K562 (cell line): ENCODE measurements at regions not wholly inside any gene's neighbourhood (a gene's known extent, or its start where the extent isn't known, plus 50 kb on each side); places are given as distances from the start of the nearest gene placed in this dataset.
A peak's percentile ranks its signal among the peaks of the same experiment; 100 is the strongest.

ENCODE experiments used
- ATAC-seq: fragments of 200-7000 bp; cut with Tn5 transposase; 3 replicates; pipeline ENCODE4 v1.9.1; 2020; ENCODE audit warnings: moderate library complexity
- BruUV-seq: library from RNA; stranded (reverse); fragments of 400-500 nt; replicated peaks from 2 replicates; lab custom pipeline; 2021; lab: Mats Ljungman, UMichigan
- CTCF ChIA-PET: fragments of 300-600 bp; formaldehyde crosslinking; extraction: SDS; loops from one replicate; lab custom pipeline; 2021; ENCODE audit warnings: low intra/inter-chr PET ratio; lab: Yijun Ruan, JAX
- POLR2A ChIA-PET: fragments of 300-600, 350-650 bp; sonication (Branson Sonifier 250); formaldehyde crosslinking; extraction: SDS; loops from one replicate; lab custom pipeline; 2021; ENCODE audit warnings: antibody characterized with exemption, inconsistent platforms; lab: Yijun Ruan, JAX
- DNase-seq, 4 experiments: peaks; one replicate each; pipeline versions ENCODE4 v3.0.0 to v3.0.0-alpha.2; 2011 to 2018; ENCODE audit warnings: low spot score in 3 of 4, mixed read lengths in 3 of 4; ENCODE audit errors: extremely low read depth in 1 of 4
- FAIRE-seq: peaks from 2 replicates; lab custom pipeline; 2011; peaks lifted over from hg19 to GRCh38; lab: Jason Lieb, UNC
- H2AFZ ChIP-seq: 2 replicates; pipeline ENCODE4 v1.6.0; 2011; ENCODE audit warnings: low read depth, low read length, control low read depth, inconsistent platforms
- H3K27ac ChIP-seq: fragments of 200-600 bp; 3 replicates; pipeline ENCODE4 v1.8.0; 2011; ENCODE audit warnings: low read depth, mild to moderate bottlenecking, control low read depth, inconsistent platforms, low read length, moderate library complexity, mixed read lengths; ENCODE audit errors: extremely low read depth
- H3K27me3 ChIP-seq, 2 experiments: fragments of 300-600 bp in 1 of 2; 2 replicates in 1 of 2; 3 replicates in 1 of 2; pipeline versions ENCODE4 v1.6.0 to v1.8.0; 2011; ENCODE audit warnings: inconsistent platforms in 2 of 2, low read length in 2 of 2, mild to moderate bottlenecking in 1 of 2, mixed read lengths in 1 of 2, moderate library complexity in 1 of 2; ENCODE audit not compliant: control insufficient read depth in 2 of 2, insufficient read depth in 2 of 2
- H3K36me3 ChIP-seq: fragments of 300-600 bp; 3 replicates; pipeline ENCODE4 v1.8.0; 2011; ENCODE audit warnings: mild to moderate bottlenecking, low read length, inconsistent platforms; ENCODE audit not compliant: control insufficient read depth, insufficient read depth
- H3K4me1 ChIP-seq, 2 experiments: fragments of 200-600 bp in 1 of 2; replicated peaks in 1 of 2; 2 replicates in 1 of 2; 3 replicates in 1 of 2; pipeline versions ENCODE4 v1.5.1 to v1.8.0; 2011; ENCODE audit warnings: inconsistent platforms in 2 of 2, low read length in 2 of 2, mild to moderate bottlenecking in 1 of 2, mixed read lengths in 1 of 2, moderate library complexity in 1 of 2; ENCODE audit not compliant: control insufficient read depth in 2 of 2, insufficient read depth in 2 of 2
- H3K4me2 ChIP-seq: 2 replicates; pipeline ENCODE4 v1.6.1; 2011; ENCODE audit warnings: low read length, control low read depth, inconsistent platforms, mixed read lengths; ENCODE audit not compliant: insufficient read depth
- H3K4me3 ChIP-seq: fragments of 200-600 bp; sonication (generic), shearing (Covaris generic); 2 replicates; pipeline ENCODE4 v1.5.1; 2016; ENCODE audit warnings: control low read depth, inconsistent platforms
- H3K79me2 ChIP-seq: fragments of 200-600 bp; 3 replicates; pipeline ENCODE4 v1.8.0; 2011; ENCODE audit warnings: low read length, inconsistent platforms; ENCODE audit not compliant: control insufficient read depth, insufficient read depth
- H3K9ac ChIP-seq, 2 experiments: 2 replicates each; pipeline versions ENCODE4 v1.6.0 to v1.6.1; 2011; ENCODE audit warnings: low read depth in 2 of 2, low read length in 2 of 2, control low read depth in 1 of 2, inconsistent platforms in 1 of 2, mild to moderate bottlenecking in 1 of 2, mixed read lengths in 1 of 2; ENCODE audit not compliant: insufficient read depth in 1 of 2
- H3K9me1 ChIP-seq: one replicate; pipeline ENCODE4 v1.6.0; 2011; ENCODE audit warnings: inconsistent platforms, mild to moderate bottlenecking, low read length, moderate library complexity; ENCODE audit not compliant: control insufficient read depth, insufficient read depth
- H3K9me3 ChIP-seq: replicated peaks from 2 replicates; pipeline ENCODE4 v1.5.1; 2011; ENCODE audit warnings: low read depth, low read length, inconsistent platforms; ENCODE audit not compliant: control insufficient read depth, insufficient read depth
- H4K20me1 ChIP-seq: replicated peaks from 2 replicates; pipeline ENCODE4 v1.6.1; 2011; ENCODE audit warnings: low read length, inconsistent platforms, mixed read lengths; ENCODE audit not compliant: control insufficient read depth, insufficient read depth
- AFF1 ChIP-seq, 2 experiments: fragments of 450-650 bp; IDR thresholded peaks; 2 replicates each; pipeline ENCODE4 v1.6.1; 2018; ENCODE audit warnings: mild to moderate bottlenecking in 2 of 2, low read depth in 1 of 2; ENCODE audit not compliant: partially characterized antibody in 2 of 2
- ATF7 ChIP-seq: fragments of 450-650 bp; IDR thresholded peaks from 2 replicates; pipeline ENCODE4 v1.7.1; 2014; ENCODE audit warnings: mild to moderate bottlenecking, moderate library complexity
- BCLAF1 ChIP-seq, 2 experiments: fragments of 450-650 bp in 1 of 2; IDR thresholded peaks; 2 replicates each; pipeline ENCODE4 v1.6.1; 2011 to 2017; ENCODE audit warnings: low read depth in 2 of 2, antibody characterized with exemption in 1 of 2, borderline replicate concordance in 1 of 2, low read length in 1 of 2, mild to moderate bottlenecking in 1 of 2, mixed read lengths in 1 of 2; ENCODE audit not compliant: control insufficient read depth in 1 of 2
- CBFA2T3 ChIP-seq: fragments of 450-650 bp; IDR thresholded peaks from 2 replicates; pipeline ENCODE4 v1.6.1; 2017
- CCNT2 ChIP-seq: IDR thresholded peaks from 2 replicates; pipeline ENCODE4 v1.6.1; 2011; ENCODE audit warnings: borderline replicate concordance, low read depth, mild to moderate bottlenecking, moderate library complexity, mixed read lengths, low read length; ENCODE audit not compliant: insufficient read length; ENCODE audit errors: extremely low read depth
- NR0B1 ChIP-seq: fragments of 450-650 bp; IDR thresholded peaks from one replicate; pipeline ENCODE4 v1.6.1; 2018; ENCODE audit warnings: mild to moderate bottlenecking, moderate library complexity; ENCODE audit not compliant: partially characterized antibody
- SMARCE1 ChIP-seq: fragments of 450-650 bp; IDR thresholded peaks from 2 replicates; pipeline ENCODE4 v1.7.1; 2016; ENCODE audit warnings: mild to moderate bottlenecking
- ZBTB11 ChIP-seq, 3 experiments: fragments of 200-800 bp in 1 of 3; fragments of 250-450 bp in 1 of 3; fragments of 450-650 bp in 1 of 3; sonication (Bioruptor Pico) in 1 of 3; sonication (Bioruptor generic) in 1 of 3; formaldehyde crosslinking in 1 of 3; IDR thresholded peaks; 2 replicates each; pipeline versions ENCODE4 v1.6.1 to v1.8.0; 2016 to 2022; ENCODE audit warnings: mild to moderate bottlenecking in 2 of 3, missing genetic modification characterization in 2 of 3, missing compliant biosample characterization in 1 of 3, moderate library complexity in 1 of 3
- WGBS: fragments of 100-300 bp; shearing (Covaris generic); methylation state at CpG from one replicate; pipeline ENCODE4 v1.1.6; 2016; ENCODE audit warnings: low coverage, mixed read lengths; ENCODE audit not compliant: insufficient coverage; ENCODE audit errors: missing lambda C conversion rate; 5-methylcytosine and 5-hydroxymethylcytosine counted together
- in situ Hi-C: fragments of 300-500 bp; cut with MboI; formaldehyde crosslinking; loops from 4 replicates; pipeline ENCODE4 v1.15.0; 2018; ENCODE audit warnings: inconsistent platforms, mixed read lengths
- intact Hi-C: fragments of 100-400 bp; cut with micrococcal nuclease; formaldehyde crosslinking; loops from 2 replicates; pipeline ENCODE4 v1.14.2; 2022

GRCh38 chr6:15081447-15081846 lies 164.4 kb upstream of the JARID2 start:
- no peak overlapping the region for H3K4me3 ChIP-seq
- BruUV-seq = no TSS peak
- H4K20me1 ChIP-seq = no peaks in the 10 kb centered on the region
- peak overlapping the region; percentile 20; the same call in 1 of the 2 replicates for H3K4me2 ChIP-seq
- in situ Hi-C loops = no loop called here
- intact Hi-C loops = loop anchor here (10.0 kb wide), 2 partner anchors 217 to 347 kb away; no protein-coding TSS in a partner anchor
- CTCF ChIA-PET = no interaction called here
- H3K27ac ChIP-seq = peak overlapping the region; percentile 59
- WGBS = 5% methylated on average over 2 of the region's 2 CpGs
- peak; percentile 4 for ATAC-seq
- FAIRE-seq = peak; percentile 35
- no peak overlapping the region for H2AFZ ChIP-seq
- no peaks in the 10 kb centered on the region for H3K9me1 ChIP-seq
- peaks cover 22% of the 10 kb centered on the region; the same call in 2 of the 3 replicates for H3K36me3 ChIP-seq
- DNase-seq = peak in 2 of 4 experiments; percentile 50 to 60
- POLR2A ChIA-PET = interaction anchor here (0.6 to 0.8 kb wide), 3 partner anchors 8 to 13 kb away, joined by 3 to 6 read pairs (median 5); no protein-coding TSS in a partner anchor
- no peaks in the 10 kb centered on the region; a peak in 1 of 5 replicates for H3K27me3 ChIP-seq
- H3K9ac ChIP-seq = peak overlapping the region; percentile 7 to 11; a peak in 1 of 4 replicates
- H3K79me2 ChIP-seq = peaks cover 19% of the 10 kb centered on the region
- H3K4me1 ChIP-seq = peaks cover 43 to 50% of the 10 kb centered on the region in 2 experiments
- no peaks in the 10 kb centered on the region for H3K9me3 ChIP-seq
- TF ChIP-seq ATF7 = 0 out of 2 replicates have a peak, but pooled peaks have one; percentile 15
- TF ChIP-seq CBFA2T3 = peak; percentile 48
- TF ChIP-seq NR0B1 = no peak
- TF ChIP-seq BCLAF1 (IDR thresholded peaks at IDR 0.05; ENCODE audit: borderline replicate concordance in 1 of 2, control insufficient read depth in 1 of 2, low read depth in 2 of 2, low read length in 1 of 2) = no peak
- TF ChIP-seq AFF1 (IDR thresholded peaks at IDR 0.05; ENCODE audit: low read depth in 1 of 2, partially characterized antibody in 2 of 2) = peak in 1 of 2 experiments; percentile 0
- TF ChIP-seq SMARCE1 = peak; percentile 58; the same call in 1 of the 2 replicates
- TF ChIP-seq ZBTB11 (CRISPR knock-in tag; IDR thresholded peaks at IDR 0.05) = no peak
- peak; percentile 22 for TF ChIP-seq CCNT2
